Bronchial epithelial cell (primary cell): ENCODE measurements at regions not wholly inside any gene's neighbourhood (a gene's known extent, or its start where the extent isn't known, plus 50 kb on each side); places are given as distances from the start of the nearest gene placed in this dataset.

ENCODE experiments used
- DNase-seq: peaks from one replicate; pipeline ENCODE4 v3.0.0-alpha.2; 2010; ENCODE audit warnings: low read depth
- FAIRE-seq: peaks from 2 replicates; lab custom pipeline; 2011; peaks lifted over from hg19 to GRCh38; lab: Jason Lieb, UNC
- H3K27me3 ChIP-seq: 2 replicates; pipeline ENCODE4 v1.5.1; 2011; ENCODE audit warnings: low read length; ENCODE audit not compliant: control insufficient read depth, insufficient read depth
- H3K36me3 ChIP-seq: 2 replicates; pipeline ENCODE4 v1.5.1; 2011; ENCODE audit warnings: low read length; ENCODE audit not compliant: control insufficient read depth, insufficient read depth
- H3K4me3 ChIP-seq: 2 replicates; pipeline ENCODE4 v1.5.1; 2011; ENCODE audit warnings: mild to moderate bottlenecking, low read depth, low read length, control low read depth
- TF ChIP-seq, protein P1 (sequence below): IDR thresholded peaks from 2 replicates; pipeline ENCODE4 v1.5.1; 2011; ENCODE audit warnings: mild to moderate bottlenecking, moderate library complexity, low read length, control low read depth, inconsistent platforms; ENCODE audit not compliant: insufficient read depth, severe bottlenecking

DNA sequence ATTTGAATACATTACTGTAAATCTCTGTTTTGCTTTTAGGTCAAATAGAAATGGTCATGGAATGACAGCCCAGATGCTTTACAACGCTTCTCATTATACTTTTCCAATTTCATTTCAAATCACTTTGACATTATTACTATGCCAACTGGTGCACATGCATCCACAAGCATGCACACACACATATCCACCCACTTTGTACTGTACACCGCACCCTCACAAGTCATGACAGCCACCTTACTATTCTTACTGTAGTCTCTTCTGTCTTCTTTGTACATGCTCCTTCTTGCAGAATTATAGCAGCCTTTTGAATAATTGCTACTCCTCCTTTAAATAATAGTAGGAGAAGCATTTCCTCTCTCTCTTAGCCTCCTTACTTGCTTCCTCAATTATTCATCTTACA is 1361.4 kb downstream of the ROBO1 start:
- FAIRE-seq (no peak), DNase-seq (no peak)
- no peaks in the 10 kb centered on the region for H3K27me3 ChIP-seq
- TF ChIP-seq, protein P1, sequence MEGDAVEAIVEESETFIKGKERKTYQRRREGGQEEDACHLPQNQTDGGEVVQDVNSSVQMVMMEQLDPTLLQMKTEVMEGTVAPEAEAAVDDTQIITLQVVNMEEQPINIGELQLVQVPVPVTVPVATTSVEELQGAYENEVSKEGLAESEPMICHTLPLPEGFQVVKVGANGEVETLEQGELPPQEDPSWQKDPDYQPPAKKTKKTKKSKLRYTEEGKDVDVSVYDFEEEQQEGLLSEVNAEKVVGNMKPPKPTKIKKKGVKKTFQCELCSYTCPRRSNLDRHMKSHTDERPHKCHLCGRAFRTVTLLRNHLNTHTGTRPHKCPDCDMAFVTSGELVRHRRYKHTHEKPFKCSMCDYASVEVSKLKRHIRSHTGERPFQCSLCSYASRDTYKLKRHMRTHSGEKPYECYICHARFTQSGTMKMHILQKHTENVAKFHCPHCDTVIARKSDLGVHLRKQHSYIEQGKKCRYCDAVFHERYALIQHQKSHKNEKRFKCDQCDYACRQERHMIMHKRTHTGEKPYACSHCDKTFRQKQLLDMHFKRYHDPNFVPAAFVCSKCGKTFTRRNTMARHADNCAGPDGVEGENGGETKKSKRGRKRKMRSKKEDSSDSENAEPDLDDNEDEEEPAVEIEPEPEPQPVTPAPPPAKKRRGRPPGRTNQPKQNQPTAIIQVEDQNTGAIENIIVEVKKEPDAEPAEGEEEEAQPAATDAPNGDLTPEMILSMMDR = no peak
- no peak overlapping the region for H3K4me3 ChIP-seq
- H3K36me3 ChIP-seq = no peaks in the 10 kb centered on the region

DNA sequence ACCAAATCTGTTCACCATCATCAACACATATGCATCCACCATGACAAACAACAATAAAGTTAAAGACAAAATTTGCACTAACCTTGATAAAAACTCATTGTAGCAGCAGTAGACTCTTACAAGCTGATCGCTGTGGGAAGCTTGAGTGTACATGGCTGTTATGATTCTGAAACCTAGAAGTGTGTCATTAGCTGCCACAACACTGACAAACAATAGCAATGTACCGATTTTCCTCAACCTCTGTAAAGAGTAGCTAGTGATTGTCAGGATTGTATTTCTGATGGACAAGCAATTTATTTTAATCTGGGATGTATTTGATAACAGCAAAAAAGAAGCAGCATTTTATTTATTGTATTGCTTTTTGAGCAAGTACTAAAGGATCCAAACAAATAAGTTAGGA is 1357.7 kb downstream of the ROBO1 start:
- no peaks in the 10 kb centered on the region for H3K27me3 ChIP-seq
- no peak for DNase-seq
- FAIRE-seq = no peak
- no peak overlapping the region for H3K4me3 ChIP-seq
- TF ChIP-seq, protein P1 = no peak
- no peaks in the 10 kb centered on the region for H3K36me3 ChIP-seq

DNA sequence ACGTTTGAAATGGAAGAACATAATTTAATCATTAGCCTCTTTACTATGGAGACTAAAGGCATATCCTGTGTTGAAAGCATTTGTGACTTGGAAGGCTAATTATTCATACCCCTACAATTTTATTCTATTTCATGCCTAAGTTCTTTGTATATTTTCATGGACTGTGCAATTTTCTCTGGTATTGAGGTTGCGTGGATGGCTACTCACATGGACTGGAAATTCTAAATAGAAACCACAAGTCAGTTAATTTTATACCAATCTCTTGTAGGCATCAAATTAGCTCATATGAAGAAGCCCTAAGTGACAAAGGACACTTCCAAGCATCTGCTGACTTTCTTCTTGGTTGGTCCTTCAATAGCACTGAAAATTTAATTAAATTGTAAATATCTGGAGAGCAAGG is 1353.5 kb downstream of the ROBO1 start:
- TF ChIP-seq, protein P1 = no peak
- Histone ChIP-seq H3K36me3 (no peaks in the 10 kb centered on the region), H3K4me3 (no peak overlapping the region), H3K27me3 (no peaks in the 10 kb centered on the region)
- DNase-seq (no peak), FAIRE-seq (no peak)

DNA sequence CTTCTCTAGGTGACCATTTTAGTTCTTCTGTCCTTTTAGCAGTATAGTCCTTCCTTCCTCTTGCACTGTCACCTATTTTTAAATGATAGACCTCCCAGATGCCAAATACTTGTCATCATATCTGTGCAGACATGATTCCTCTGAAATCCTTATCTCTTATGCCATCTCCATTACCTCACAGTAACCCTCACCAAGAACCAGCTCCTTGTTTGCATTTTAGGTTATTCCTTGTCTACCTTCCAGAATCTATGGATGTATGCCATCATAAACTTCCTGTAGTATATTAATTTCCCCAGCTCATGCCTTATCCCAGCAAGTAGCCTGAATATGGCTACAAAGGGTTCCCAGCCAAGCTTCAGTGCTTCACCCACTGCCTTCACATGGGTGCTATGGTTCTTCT is 1347.2 kb downstream of the ROBO1 start:
- no peak overlapping the region for H3K4me3 ChIP-seq
- FAIRE-seq = no peak
- no peaks in the 10 kb centered on the region for H3K36me3 ChIP-seq
- DNase-seq = no peak
- H3K27me3 ChIP-seq = no peaks in the 10 kb centered on the region
- TF ChIP-seq, protein P1 = no peak

DNA sequence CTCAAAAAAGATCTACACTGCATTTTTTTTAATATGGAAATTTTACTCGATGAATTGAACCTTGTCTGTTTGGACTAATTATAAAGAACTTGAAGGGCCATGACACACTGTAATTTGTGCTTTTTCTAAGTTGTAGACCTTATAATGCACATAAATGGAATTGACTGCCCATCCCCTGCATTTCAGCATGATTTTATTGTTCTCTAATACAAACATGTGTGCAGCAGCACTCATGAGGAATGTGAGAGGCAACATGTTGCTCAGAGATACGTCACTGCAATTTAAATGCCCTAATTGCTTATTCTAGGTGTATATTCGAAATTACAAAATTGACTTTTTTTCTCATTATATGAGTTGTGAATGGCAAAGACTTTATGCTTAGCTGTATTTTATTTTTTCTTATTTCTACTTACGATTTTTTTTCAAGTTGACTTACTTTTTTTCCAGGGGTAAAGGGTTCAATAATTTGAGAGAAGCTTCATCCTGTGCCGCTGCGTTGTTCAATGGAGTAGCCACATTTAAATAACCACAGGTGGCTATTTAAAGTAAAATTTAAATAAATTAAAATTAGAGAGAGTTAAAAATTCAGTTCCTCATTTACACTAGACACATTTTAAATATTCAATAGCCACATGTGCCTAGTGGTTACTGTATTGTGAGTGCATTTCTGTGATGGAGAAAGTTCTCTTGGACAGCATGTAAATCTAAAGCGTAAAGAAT is 1346.4 kb downstream of the ROBO1 start:
- Histone ChIP-seq H3K4me3 (no peak overlapping the region), H3K36me3 (no peaks in the 10 kb centered on the region), H3K27me3 (no peaks in the 10 kb centered on the region)
- DNase-seq = no peak
- TF ChIP-seq, protein P1 = no peak
- FAIRE-seq = no peak

DNA sequence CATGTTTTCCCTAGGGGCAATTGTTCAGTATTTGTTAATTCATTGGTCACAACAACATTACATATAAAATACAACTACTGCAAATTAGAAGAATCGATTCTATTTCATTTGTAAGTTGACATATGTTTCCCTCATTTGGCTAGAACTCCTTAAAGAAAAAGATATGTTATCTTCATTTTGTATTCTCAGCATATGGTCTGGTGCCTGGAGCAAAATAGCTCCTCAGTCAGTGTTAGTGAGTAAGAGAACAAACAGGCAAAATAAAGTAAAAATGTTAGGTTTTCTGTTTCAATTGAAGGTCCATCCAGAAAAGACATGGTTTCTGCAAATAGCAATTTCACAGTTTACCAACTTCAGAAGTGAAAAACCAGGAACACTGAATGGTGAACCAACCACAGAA is 1343.1 kb downstream of the ROBO1 start:
- DNase-seq (no peak), FAIRE-seq (no peak)
- no peaks in the 10 kb centered on the region for H3K27me3 ChIP-seq
- no peaks in the 10 kb centered on the region for H3K36me3 ChIP-seq
- H3K4me3 ChIP-seq = no peak overlapping the region
- TF ChIP-seq, protein P1 = no peak
